Testis (tissue), 2 donors: ENCODE measurements at regions not wholly inside any gene's neighbourhood (a gene's known extent, or its start where the extent isn't known, plus 50 kb on each side); places are given as distances from the start of the nearest gene placed in this dataset.

Source experiments
- DNase-seq: peaks from one replicate; pipeline ENCODE4 v3.0.0-alpha.2; 2019
- H3K27ac ChIP-seq, 2 donors: fragments of 200-600 bp; sonication (generic); one replicate each; pipeline ENCODE4 v1.5.1; 2019
- H3K27me3 ChIP-seq: fragments of 200-600 bp; sonication (generic); one replicate; pipeline ENCODE4 v1.5.1; 2019
- H3K36me3 ChIP-seq: fragments of 200-600 bp; sonication (generic); one replicate; pipeline ENCODE4 v1.5.1; 2017; ENCODE audit warnings: low read depth; ENCODE audit errors: missing control alignments
- H3K4me1 ChIP-seq: fragments of 200-600 bp; sonication (generic); one replicate; pipeline ENCODE4 v1.5.1; 2019
- H3K4me3 ChIP-seq, 2 donors: fragments of 200-600 bp; sonication (generic); one replicate each; pipeline ENCODE4 v1.5.1; 2017 to 2019
- H3K9me3 ChIP-seq: fragments of 200-600 bp; sonication (generic); one replicate; pipeline ENCODE4 v1.5.1; 2017
- CTCF ChIP-seq, 3 experiments: fragments of 450-650 bp in 2 of 3; fragments of 200-600 bp in 1 of 3; sonication (generic) in 1 of 3; IDR thresholded peaks; one replicate each; pipeline ENCODE4 v1.5.1; 2016 to 2019; ENCODE audit warnings: antibody characterized with exemption in 3 of 3, mild to moderate bottlenecking in 2 of 3, moderate library complexity in 1 of 3
- POLR2A ChIP-seq: fragments of 450-650 bp; IDR thresholded peaks from one replicate; pipeline ENCODE4 v1.6.1; 2017; ENCODE audit warnings: antibody characterized with exemption, mild to moderate bottlenecking, moderate library complexity
- WGBS, 2 donors: methylation state at CpG; one replicate each; pipeline ENCODE4 v1.1.5; 2018; 5-methylcytosine and 5-hydroxymethylcytosine counted together
- intact Hi-C: fragments of 100-400 bp; cut with DNase I; formaldehyde crosslinking; loops from one replicate; pipeline ENCODE4 v1.15.1; 2023; ENCODE audit warnings: low total_unique reads

- no peak overlapping the region for H3K27ac ChIP-seq
- no peaks in the 10 kb centered on the region for H3K9me3 ChIP-seq
- H3K36me3 ChIP-seq = no peaks in the 10 kb centered on the region
- intact Hi-C loops = no loop called here
- H3K4me3 ChIP-seq = no peak overlapping the region
- no peaks in the 10 kb centered on the region for H3K4me1 ChIP-seq
- WGBS, 2 donors = 76 to 89% methylated on average over 3 of the region's 3 CpGs
- no peaks in the 10 kb centered on the region for H3K27me3 ChIP-seq
- DNase-seq = no peak
- TF ChIP-seq CTCF (IDR thresholded peaks at IDR 0.05) (no peak), POLR2A (no peak)
Measured at GRCh38 chr3:28922376-28922775, 358.5 kb upstream of the RBMS3 start.

- H3K36me3 ChIP-seq = no peaks in the 10 kb centered on the region
- no peak for DNase-seq
- no peaks in the 10 kb centered on the region for H3K9me3 ChIP-seq
- H3K27ac ChIP-seq = no peak overlapping the region
- no peaks in the 10 kb centered on the region for H3K27me3 ChIP-seq
- no peaks in the 10 kb centered on the region for H3K4me1 ChIP-seq
- intact Hi-C loops = no loop called here
- WGBS, 2 donors = 95 to 97% methylated on average over 2 of the region's 2 CpGs
- H3K4me3 ChIP-seq = no peak overlapping the region
- TF ChIP-seq POLR2A (no peak), CTCF (IDR thresholded peaks at IDR 0.05) (no peak)
Measured at GRCh38 chr3:28923994-28924393, 356.9 kb upstream of the RBMS3 start.

GRCh38 chr3:28924744-28925360 is 356.0 kb upstream of the RBMS3 start:
- Histone ChIP-seq H3K27me3 (no peaks in the 10 kb centered on the region), H3K36me3 (no peaks in the 10 kb centered on the region), H3K27ac (no peak overlapping the region), H3K4me3 (no peak overlapping the region), H3K4me1 (no peaks in the 10 kb centered on the region), H3K9me3 (no peaks in the 10 kb centered on the region)
- intact Hi-C loops = no loop called here
- TF ChIP-seq POLR2A (no peak), CTCF (IDR thresholded peaks at IDR 0.05) (no peak)
- no peak for DNase-seq
- 79% methylated on average over 1 of the region's 1 CpG for WGBS, 2 donors

GRCh38 chr3:28933337-28933736 is 347.5 kb upstream of the RBMS3 start:
- DNase-seq = no peak
- no peak overlapping the region for H3K4me3 ChIP-seq
- no peaks in the 10 kb centered on the region for H3K9me3 ChIP-seq
- H3K27ac ChIP-seq = no peak overlapping the region
- TF ChIP-seq POLR2A (no peak), CTCF (IDR thresholded peaks at IDR 0.05) (no peak)
- intact Hi-C loops = no loop called here
- H3K4me1 ChIP-seq = peaks cover 8% of the 10 kb centered on the region
- no peaks in the 10 kb centered on the region for H3K27me3 ChIP-seq
- WGBS, 2 donors = 70 to 82% methylated on average over 4 of the region's 4 CpGs
- no peaks in the 10 kb centered on the region for H3K36me3 ChIP-seq

GRCh38 chr3:28934126-28934813 is 346.6 kb upstream of the RBMS3 start:
- no peaks in the 10 kb centered on the region for H3K9me3 ChIP-seq
- no peak overlapping the region for H3K4me3 ChIP-seq
- H3K36me3 ChIP-seq = no peaks in the 10 kb centered on the region
- no peak overlapping the region for H3K27ac ChIP-seq
- TF ChIP-seq POLR2A = no peak
- TF ChIP-seq CTCF (IDR thresholded peaks at IDR 0.05) = no peak
- intact Hi-C loops = no loop called here
- peaks cover 8% of the 10 kb centered on the region for H3K4me1 ChIP-seq
- no peaks in the 10 kb centered on the region for H3K27me3 ChIP-seq
- 68 to 71% methylated on average over 3 of the region's 3 CpGs for WGBS, 2 donors
- DNase-seq = no peak
